ENCODE measurements at regions not wholly inside any gene's neighbourhood (a gene's known extent, or its start where the extent isn't known, plus 50 kb on each side); places are given as distances from the start of the nearest gene placed in this dataset.

DNA sequence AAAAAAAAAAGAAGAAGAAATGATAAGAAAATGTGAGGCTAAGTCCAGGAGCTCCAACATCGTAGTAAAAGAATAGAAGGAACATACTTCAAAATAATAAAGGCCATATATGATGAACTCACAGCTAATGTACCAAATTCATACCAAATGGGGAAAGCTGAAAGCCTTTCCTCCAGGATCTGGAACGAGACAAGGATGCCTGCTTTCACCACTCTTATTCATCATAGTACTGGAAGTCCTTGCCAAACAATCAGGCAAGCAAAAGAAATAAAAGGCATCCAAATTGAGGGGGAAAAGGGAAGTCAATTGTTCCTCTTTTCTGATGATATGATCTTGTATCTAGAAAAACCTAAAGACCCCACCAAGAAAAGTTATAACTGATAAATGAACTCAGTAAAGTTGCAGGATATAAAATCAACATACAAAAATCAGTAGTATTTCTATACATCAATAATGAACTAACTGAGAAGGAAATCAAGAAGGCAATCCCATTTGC, 170.6 kb downstream of the METTL4 start:
- H3K27ac ChIP-seq (ENCODE audit: low read depth, low read length), result no peak overlapping the region
- no peak overlapping the region for H3K27ac Mint-ChIP-seq
- no peaks in the 10 kb centered on the region for H3K27me3 ChIP-seq (ENCODE audit: control insufficient read depth, insufficient read depth, low read length, poor library complexity, severe bottlenecking)
- no peaks in the 10 kb centered on the region for H3K9me3 Mint-ChIP-seq
- TF ChIP-seq, protein P1, sequence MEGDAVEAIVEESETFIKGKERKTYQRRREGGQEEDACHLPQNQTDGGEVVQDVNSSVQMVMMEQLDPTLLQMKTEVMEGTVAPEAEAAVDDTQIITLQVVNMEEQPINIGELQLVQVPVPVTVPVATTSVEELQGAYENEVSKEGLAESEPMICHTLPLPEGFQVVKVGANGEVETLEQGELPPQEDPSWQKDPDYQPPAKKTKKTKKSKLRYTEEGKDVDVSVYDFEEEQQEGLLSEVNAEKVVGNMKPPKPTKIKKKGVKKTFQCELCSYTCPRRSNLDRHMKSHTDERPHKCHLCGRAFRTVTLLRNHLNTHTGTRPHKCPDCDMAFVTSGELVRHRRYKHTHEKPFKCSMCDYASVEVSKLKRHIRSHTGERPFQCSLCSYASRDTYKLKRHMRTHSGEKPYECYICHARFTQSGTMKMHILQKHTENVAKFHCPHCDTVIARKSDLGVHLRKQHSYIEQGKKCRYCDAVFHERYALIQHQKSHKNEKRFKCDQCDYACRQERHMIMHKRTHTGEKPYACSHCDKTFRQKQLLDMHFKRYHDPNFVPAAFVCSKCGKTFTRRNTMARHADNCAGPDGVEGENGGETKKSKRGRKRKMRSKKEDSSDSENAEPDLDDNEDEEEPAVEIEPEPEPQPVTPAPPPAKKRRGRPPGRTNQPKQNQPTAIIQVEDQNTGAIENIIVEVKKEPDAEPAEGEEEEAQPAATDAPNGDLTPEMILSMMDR (conservative IDR thresholded peaks at IDR 0.05), result no peak
- no peaks in the 10 kb centered on the region for H3K4me1 ChIP-seq (ENCODE audit: control insufficient read depth, insufficient read depth, low read length)
- H3K36me3 ChIP-seq (ENCODE audit: control insufficient read depth, insufficient read depth, low read length), result no peaks in the 10 kb centered on the region
- H3K9me3 ChIP-seq (ENCODE audit: control insufficient read depth, low read length), result peaks cover 3% of the 10 kb centered on the region
- WGBS, 2 experiments (ENCODE audit: insufficient coverage in 1 of 2, insufficient read length in 1 of 2), result 100% methylated on average over 1 to 2 of the region's 2 CpGs
- H3K36me3 Mint-ChIP-seq (ENCODE audit: low read depth), result no peaks in the 10 kb centered on the region
- no peaks in the 10 kb centered on the region for H3K27me3 Mint-ChIP-seq (ENCODE audit: insufficient read depth)
- H3K4me3 ChIP-seq (ENCODE audit: low read length), result no peak overlapping the region
- peaks cover 2% of the 10 kb centered on the region for H3K4me1 Mint-ChIP-seq
- no peak overlapping the region for H3K4me3 Mint-ChIP-seq
- no peak overlapping the region for H3K9ac ChIP-seq (ENCODE audit: extremely low read depth, low read length, poor library complexity, severe bottlenecking)
- DNase-seq, result no peak

DNA sequence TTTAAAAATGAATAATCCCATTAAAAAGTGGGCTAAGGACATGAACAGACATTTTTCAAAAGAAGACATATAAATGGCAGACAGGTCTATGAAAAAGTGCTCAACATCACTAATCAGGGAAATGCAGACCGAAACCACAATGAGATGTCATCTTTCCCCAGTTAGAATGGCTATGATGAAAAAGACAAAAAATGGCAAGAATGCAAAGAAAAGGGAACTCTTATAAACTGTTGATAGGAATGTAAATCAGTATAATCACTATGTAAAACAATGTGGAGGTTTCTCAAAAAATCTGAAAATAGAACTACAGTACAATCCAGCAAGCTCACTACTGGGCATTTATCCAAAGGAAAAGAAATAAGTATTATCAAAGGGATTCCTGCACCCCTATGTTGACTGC, 169.2 kb downstream of the METTL4 start:
- H3K4me1 Mint-ChIP-seq, result peaks cover 2% of the 10 kb centered on the region
- H3K4me3 Mint-ChIP-seq, result no peak overlapping the region
- DNase-seq, result no peak
- no peak overlapping the region for H3K27ac Mint-ChIP-seq
- H3K27me3 Mint-ChIP-seq (ENCODE audit: insufficient read depth), result no peaks in the 10 kb centered on the region
- Histone ChIP-seq H3K9me3 (ENCODE audit: control insufficient read depth, low read length) (peaks cover 3% of the 10 kb centered on the region), H3K36me3 (ENCODE audit: control insufficient read depth, insufficient read depth, low read length) (no peaks in the 10 kb centered on the region), H3K9ac (ENCODE audit: extremely low read depth, low read length, poor library complexity, severe bottlenecking) (no peak overlapping the region), H3K27me3 (ENCODE audit: control insufficient read depth, insufficient read depth, low read length, poor library complexity, severe bottlenecking) (no peaks in the 10 kb centered on the region), H3K4me1 (ENCODE audit: control insufficient read depth, insufficient read depth, low read length) (no peaks in the 10 kb centered on the region), H3K4me3 (ENCODE audit: low read length) (no peak overlapping the region), H3K27ac (ENCODE audit: low read depth, low read length) (no peak overlapping the region)
- no peaks in the 10 kb centered on the region for H3K9me3 Mint-ChIP-seq
- no peaks in the 10 kb centered on the region for H3K36me3 Mint-ChIP-seq (ENCODE audit: low read depth)
- TF ChIP-seq, protein P1 (conservative IDR thresholded peaks at IDR 0.05), result no peak
- 97 to 100% methylated on average over 1 of the region's 1 CpG for WGBS, 2 experiments (ENCODE audit: insufficient coverage in 1 of 2, insufficient read length in 1 of 2)

GRCh38 chr18:2406544-2406943, 164.8 kb downstream of the METTL4 start:
- TF ChIP-seq, protein P1 (conservative IDR thresholded peaks at IDR 0.05), result no peak
- Histone ChIP-seq H3K36me3 (ENCODE audit: control insufficient read depth, insufficient read depth, low read length) (no peaks in the 10 kb centered on the region), H3K27ac (ENCODE audit: low read depth, low read length) (no peak overlapping the region), H3K4me1 (ENCODE audit: control insufficient read depth, insufficient read depth, low read length) (no peaks in the 10 kb centered on the region), H3K4me3 (ENCODE audit: low read length) (no peak overlapping the region), H3K9me3 (ENCODE audit: control insufficient read depth, low read length) (peaks cover under 1% of the 10 kb centered on the region), H3K9ac (ENCODE audit: extremely low read depth, low read length, poor library complexity, severe bottlenecking) (no peak overlapping the region), H3K27me3 (ENCODE audit: control insufficient read depth, insufficient read depth, low read length, poor library complexity, severe bottlenecking) (no peaks in the 10 kb centered on the region)
- Mint-ChIP-seq H3K4me1 (peaks cover 15% of the 10 kb centered on the region), H3K4me3 (no peak overlapping the region), H3K36me3 (ENCODE audit: low read depth) (no peaks in the 10 kb centered on the region), H3K27me3 (ENCODE audit: insufficient read depth) (no peaks in the 10 kb centered on the region), H3K27ac (no peak overlapping the region), H3K9me3 (no peaks in the 10 kb centered on the region)
- 97 to 100% methylated on average over 1 to 2 of the region's 2 CpGs for WGBS, 2 experiments (ENCODE audit: insufficient coverage in 1 of 2, insufficient read length in 1 of 2)
- DNase-seq, result no peak
